ENCODE measurements at regions not wholly inside any gene's neighbourhood (a gene's known extent, or its start where the extent isn't known, plus 50 kb on each side); places are given as distances from the start of the nearest gene placed in this dataset.

GRCh38 chr16:66042341-66042740 is 324.1 kb upstream of the CDH5 start (continued):
- TF ChIP-seq ETS1 (CRISPR knock-in tag; IDR thresholded peaks at IDR 0.05), result no peak

- POLR2A ChIA-PET, result no interaction called here
- intact Hi-C loops (cut with micrococcal nuclease; ENCODE audit: unreplicated experiment), result no loop called here
Observed at GRCh38 chr16:66041907-66042306, 324.6 kb upstream of the CDH5 start.

More at GRCh38 chr16:66041907-66042306, 324.6 kb upstream of the CDH5 start:
- H2AFZ ChIP-seq (ENCODE audit: low read length), result no peak overlapping the region
- FAIRE-seq, result no peak
- H3K4me3 ChIP-seq (replicated peaks in 1 of 3; ENCODE audit: insufficient read depth in 1 of 3, low read depth in 2 of 3, low read length in 3 of 3), result no peak overlapping the region
- ATAC-seq, result no peak
- CTCF ChIA-PET (ENCODE audit: low intra/inter-chr PET ratio, low total read pairs), result no interaction called here
- H3K36me3 ChIP-seq (replicated peaks in 1 of 2; ENCODE audit: control insufficient read depth in 1 of 2, insufficient read depth in 2 of 2, low read length in 2 of 2), result no peaks in the 10 kb centered on the region
- H3K27me3 ChIP-seq (ENCODE audit: control insufficient read depth in 1 of 2, insufficient read depth in 2 of 2, low read length in 2 of 2), result no peaks in the 10 kb centered on the region
- H3K27ac ChIP-seq (ENCODE audit: extremely low read length, insufficient read depth, low read length), result no peak overlapping the region
- no peaks in the 10 kb centered on the region for H3K9me3 ChIP-seq (ENCODE audit: low read length)
- in situ Hi-C loops (cut with HindIII; ENCODE audit: extremely low pct_ligation_motif_present, low pct_unique_long_range_greater_than_20kb), result no loop called here
- no peaks in the 10 kb centered on the region for H3K79me2 ChIP-seq (ENCODE audit: insufficient read depth, low read length)
- H3K4me1 ChIP-seq (ENCODE audit: insufficient read depth, low read length), result no peaks in the 10 kb centered on the region
- DNase-seq (ENCODE audit: low spot score), result no peak
- H3K9ac ChIP-seq (ENCODE audit: insufficient read depth, low read depth, low read length), result no peak overlapping the region
- no peak overlapping the region for H3K4me2 ChIP-seq (ENCODE audit: low read depth, low read length)
- no peaks in the 10 kb centered on the region for H4K20me1 ChIP-seq (ENCODE audit: insufficient read depth, low read length)
- TF ChIP-seq LBX2 (CRISPR knock-in tag; IDR thresholded peaks at IDR 0.05; ENCODE audit: borderline replicate concordance), result no peak
- TF ChIP-seq ZNF780A (CRISPR knock-in tag; IDR thresholded peaks at IDR 0.05), result no peak
- TF ChIP-seq E2F5 (CRISPR knock-in tag; conservative IDR thresholded peaks at IDR 0.05), result no peak
- TF ChIP-seq FOXP1 (IDR thresholded peaks at IDR 0.05), result no peak
- TF ChIP-seq FOXP1 (CRISPR knock-in tag; IDR thresholded peaks at IDR 0.05), result no peak
- no peak for TF ChIP-seq STAT5B (CRISPR knock-in tag; IDR thresholded peaks at IDR 0.05)
- no peak for TF ChIP-seq AKNA (CRISPR knock-in tag; IDR thresholded peaks at IDR 0.05; ENCODE audit: borderline replicate concordance)
- TF ChIP-seq ZNF644 (CRISPR knock-in tag; IDR thresholded peaks at IDR 0.05; ENCODE audit: low read depth), result no peak
- no peak for TF ChIP-seq DMAP1 (CRISPR knock-in tag; IDR thresholded peaks at IDR 0.05)
- no peak for TF ChIP-seq FOXK2 (IDR thresholded peaks at IDR 0.05)
- TF ChIP-seq MIER3 (CRISPR knock-in tag; IDR thresholded peaks at IDR 0.05; ENCODE audit: borderline replicate concordance), result no peak
- no peak for TF ChIP-seq ZNF569 (CRISPR knock-in tag; IDR thresholded peaks at IDR 0.05; ENCODE audit: borderline replicate concordance)
- TF ChIP-seq ARID4A (CRISPR knock-in tag; IDR thresholded peaks at IDR 0.05; ENCODE audit: borderline replicate concordance), result no peak
- BruUV-seq (replicated peaks), result no TSS peak
- 4% methylated on average over 4 of the region's 4 CpGs for WGBS (ENCODE audit: low lambda C conversion rate)
